MM.1S (cell line): ENCODE measurements at regions not wholly inside any gene's neighbourhood (a gene's known extent, or its start where the extent isn't known, plus 50 kb on each side); places are given as distances from the start of the nearest gene placed in this dataset.

Experiments used
- EZH2 ChIP-seq: fragments of 300-600 bp; sonication (generic); optimal IDR thresholded peaks from 2 replicates; pipeline ENCODE3; 2017; ENCODE audit warnings: low read depth, mild to moderate bottlenecking, antibody characterized with exemption, low read length, mixed read lengths
- TF ChIP-seq, protein P1 (sequence below): fragments of 300-600 bp; sonication (generic); IDR thresholded peaks from 2 replicates; pipeline ENCODE4 v1.5.1; 2016; ENCODE audit warnings: antibody characterized with exemption, low read length, mixed read lengths

DNA sequence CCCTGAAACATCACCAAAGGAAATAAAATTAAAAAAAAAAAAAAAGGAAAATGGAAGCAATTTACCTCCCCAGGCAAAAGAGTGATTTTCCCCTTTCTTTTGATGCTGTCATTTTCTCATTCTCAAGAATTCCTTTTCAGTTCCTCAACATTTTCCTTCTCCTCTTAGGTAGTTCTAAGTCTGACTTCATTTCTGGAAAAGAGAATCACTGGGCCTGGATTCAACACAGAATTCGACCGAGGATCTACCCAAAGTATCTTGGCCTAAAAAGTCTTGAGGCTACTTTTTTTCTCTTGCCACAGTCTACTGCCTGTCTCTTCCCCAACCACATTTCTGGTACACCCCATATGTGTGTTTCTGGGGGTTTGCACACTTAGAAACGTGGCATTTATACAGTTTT lies 717.8 kb upstream of the TBX3 start:
- TF ChIP-seq EZH2: no peak
- TF ChIP-seq, protein P1, sequence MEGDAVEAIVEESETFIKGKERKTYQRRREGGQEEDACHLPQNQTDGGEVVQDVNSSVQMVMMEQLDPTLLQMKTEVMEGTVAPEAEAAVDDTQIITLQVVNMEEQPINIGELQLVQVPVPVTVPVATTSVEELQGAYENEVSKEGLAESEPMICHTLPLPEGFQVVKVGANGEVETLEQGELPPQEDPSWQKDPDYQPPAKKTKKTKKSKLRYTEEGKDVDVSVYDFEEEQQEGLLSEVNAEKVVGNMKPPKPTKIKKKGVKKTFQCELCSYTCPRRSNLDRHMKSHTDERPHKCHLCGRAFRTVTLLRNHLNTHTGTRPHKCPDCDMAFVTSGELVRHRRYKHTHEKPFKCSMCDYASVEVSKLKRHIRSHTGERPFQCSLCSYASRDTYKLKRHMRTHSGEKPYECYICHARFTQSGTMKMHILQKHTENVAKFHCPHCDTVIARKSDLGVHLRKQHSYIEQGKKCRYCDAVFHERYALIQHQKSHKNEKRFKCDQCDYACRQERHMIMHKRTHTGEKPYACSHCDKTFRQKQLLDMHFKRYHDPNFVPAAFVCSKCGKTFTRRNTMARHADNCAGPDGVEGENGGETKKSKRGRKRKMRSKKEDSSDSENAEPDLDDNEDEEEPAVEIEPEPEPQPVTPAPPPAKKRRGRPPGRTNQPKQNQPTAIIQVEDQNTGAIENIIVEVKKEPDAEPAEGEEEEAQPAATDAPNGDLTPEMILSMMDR: no peak
